NCI-H748 treated with DMSO at 0.1 percent for 48 hours (cell line): ENCODE measurements at regions not wholly inside any gene's neighbourhood (a gene's known extent, or its start where the extent isn't known, plus 50 kb on each side); places are given as distances from the start of the nearest gene placed in this dataset.
"Not testable (repeated sequence)": the region's sequence is repeated elsewhere in the genome, so short reads cannot be mapped to it uniquely, and the experiment has no call there.

ENCODE experiments used
- DNase-seq: peaks from one replicate; lab custom pipeline; 2025; lab: John Stamatoyannopoulos, UW

DNA sequence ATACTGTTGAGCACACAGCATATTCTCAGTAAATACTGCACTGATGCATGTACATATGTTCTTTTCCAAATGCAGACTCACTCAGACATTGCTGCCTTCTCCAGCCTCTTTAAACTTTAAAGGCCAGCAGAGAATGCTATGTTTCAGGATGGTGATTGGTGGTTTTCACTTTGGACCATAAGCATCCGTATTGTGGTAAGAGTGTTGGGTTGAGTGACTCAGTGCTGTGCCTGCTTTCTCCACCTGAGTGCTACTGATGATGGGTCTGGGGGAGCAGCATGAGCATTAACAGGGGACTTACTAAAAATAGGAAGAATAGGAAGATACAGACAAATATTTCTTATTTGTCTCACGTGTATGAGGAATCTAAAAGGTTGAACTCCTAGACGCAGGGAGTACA lies 56.3 kb upstream of the ZNF92 start:
- no peak for DNase-seq

DNA sequence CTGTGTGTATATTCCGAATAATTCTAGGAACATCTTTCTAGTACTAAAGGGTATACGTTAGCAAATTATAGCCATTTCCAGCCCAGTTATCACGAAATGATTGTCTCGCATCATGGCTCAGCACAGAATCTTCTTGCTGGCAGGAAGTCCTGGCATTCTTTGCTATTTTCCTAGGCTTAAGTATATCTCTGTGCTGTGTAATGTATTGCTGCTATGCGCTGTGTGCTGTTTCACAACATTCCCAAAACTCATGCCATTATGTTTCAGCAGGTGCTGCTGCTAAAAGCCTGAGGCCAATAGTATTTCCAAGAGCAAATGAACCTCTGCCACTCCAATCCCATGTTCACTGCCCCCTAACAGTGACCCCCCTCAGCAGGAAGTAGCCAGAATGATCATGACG lies 62.9 kb upstream of the ZNF92 start:
- no peak for DNase-seq

DNA sequence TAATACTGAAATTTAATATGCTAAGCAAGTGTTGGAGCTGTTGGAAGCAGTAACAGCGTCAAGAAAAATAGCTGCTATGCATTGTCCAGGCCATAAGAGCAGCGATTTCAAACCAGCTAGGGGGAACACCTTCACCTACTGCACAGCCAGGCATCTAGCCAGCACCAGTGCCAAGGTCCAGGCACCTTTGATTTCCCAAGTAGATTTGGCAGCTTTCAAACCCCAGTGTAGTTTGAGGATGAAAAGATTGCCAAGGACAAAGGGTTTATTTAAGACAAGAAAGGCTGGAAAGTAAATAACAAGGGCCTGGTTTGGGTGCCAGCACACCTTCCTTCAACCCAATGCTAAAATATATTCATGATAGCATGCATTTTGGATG lies 65.4 kb upstream of the ZNF92 start:
- DNase-seq: no peak

DNA sequence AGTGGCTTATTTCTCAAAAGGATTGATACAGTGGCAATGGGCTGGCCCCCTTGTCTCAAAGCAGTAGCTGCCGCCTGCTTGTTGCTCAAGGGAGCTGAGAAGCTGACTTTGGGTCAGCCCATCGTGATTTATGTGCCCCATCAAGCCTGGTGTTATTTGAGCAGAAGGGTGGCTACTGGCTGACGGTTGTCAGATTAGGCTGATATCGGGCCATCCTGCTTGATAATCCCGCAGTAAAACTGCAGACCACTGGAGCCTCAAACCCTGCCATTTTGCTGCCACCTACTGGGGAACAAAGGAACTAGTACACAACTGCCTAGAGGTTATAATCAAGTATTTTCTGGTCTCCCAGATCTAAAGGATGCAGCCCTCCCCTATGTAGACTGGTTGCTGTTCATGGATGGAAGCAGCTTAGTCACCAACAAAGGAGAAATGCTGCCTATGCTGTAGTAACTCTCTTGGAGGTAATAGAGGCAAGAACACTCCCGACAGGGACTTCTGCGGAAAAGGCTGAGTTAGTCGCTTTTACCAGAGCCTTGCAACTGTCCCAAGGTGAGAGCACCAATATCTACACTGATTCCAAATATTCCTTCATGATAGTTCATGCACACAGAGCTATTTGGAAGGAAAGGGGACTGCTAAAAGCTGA lies 65.9 kb upstream of the ZNF92 start:
- DNase-seq: peak; percentile 70

DNA sequence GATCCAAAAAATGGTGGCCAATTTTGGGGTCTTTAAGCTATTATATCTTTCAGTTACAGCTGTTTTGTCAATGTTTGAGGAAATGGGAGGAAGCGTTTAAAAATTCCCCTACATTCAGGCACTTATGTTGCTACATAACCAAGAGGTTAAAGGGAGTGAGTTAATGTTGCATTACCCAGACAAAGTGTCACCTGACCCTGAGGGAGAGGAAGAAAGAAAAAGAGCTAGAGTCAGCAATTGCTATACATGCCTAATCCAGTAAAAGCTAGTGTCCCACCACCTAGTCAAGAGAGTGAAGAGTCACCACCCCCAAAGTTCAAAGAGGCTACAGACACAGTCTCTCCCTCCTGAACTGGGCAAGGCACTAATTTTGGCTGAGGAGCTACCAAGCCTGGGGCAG lies 69.5 kb upstream of the ZNF92 start:
- DNase-seq: no peak

DNA sequence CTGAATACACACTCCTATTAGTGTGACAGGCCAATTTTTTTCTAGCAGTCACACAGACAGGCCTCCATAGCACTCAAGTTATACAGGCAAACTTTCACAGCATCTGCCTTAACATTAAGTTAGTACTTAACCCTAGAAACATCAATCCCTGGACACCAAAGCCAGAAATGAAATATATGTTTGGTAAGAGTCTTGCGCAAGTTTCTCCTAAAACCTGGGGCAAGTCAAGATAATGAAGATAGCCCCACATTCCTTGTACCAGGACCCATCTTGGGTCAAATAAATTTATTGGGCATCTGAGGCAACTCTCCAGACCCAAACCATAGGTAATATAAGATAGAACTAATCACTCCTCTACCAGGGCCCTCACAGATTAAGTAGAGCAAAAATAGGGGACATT lies 70.8 kb upstream of the ZNF92 start:
- no peak for DNase-seq

DNA sequence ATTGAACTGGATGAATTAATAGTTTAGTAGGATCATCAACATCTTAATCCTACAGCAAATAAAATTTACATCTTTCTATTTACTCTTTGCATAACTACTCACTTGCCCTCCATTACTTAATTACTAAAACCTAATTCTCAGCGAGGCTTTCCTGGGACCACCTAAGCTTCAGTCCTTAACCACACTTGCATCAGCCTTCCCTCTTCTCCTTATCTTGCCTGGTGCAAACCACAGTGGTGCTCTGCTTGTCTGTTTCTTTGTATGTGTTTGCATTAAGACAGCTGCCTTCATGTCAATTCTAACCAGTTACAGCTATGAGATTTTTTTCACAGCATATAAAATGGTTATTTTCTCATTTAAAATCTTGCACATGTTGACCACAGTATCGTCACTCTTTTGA lies 72.6 kb upstream of the ZNF92 start:
- no peak for DNase-seq

DNA sequence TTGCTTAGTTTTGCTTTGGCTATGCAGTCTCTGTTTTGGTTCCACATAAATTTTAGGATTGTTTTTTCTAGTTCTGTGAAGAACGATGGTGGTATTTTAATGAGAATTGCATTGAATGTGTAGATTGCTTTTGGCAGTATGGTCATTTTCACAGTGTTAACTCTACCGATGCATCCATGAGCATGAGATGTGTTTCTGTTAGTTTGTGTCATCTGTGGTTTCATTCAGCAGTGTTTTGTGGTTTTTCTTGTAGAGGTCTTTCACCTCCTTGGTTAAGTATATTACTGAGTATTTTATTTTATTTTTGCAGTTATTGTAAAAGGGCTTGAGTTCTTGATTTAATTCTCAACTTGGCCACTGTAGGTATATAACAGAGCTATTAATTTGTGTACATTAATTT lies 78.2 kb upstream of the ZNF92 start:
- DNase-seq: no peak

DNA sequence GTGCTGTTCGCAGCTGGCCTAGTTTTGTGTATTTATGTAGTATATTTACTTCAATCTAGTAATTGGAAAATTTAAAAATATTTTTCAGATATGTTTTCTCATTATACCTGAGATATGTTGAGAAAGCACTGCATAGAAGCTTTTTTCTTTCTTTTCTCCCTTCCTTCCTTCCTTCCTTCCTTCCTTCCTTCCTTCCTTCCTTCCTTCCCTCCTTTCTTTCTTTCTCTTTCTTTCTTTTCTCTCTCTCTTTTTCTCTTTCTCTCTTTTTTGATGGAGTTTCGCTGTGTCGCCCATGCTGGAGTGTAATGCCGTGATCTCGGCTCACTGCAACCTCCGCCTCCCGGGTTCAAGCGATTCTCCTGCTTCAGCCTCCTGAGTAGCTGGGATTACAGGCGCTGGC lies 83.3 kb upstream of the ZNF92 start:
- DNase-seq: not testable (repeated sequence)

DNA sequence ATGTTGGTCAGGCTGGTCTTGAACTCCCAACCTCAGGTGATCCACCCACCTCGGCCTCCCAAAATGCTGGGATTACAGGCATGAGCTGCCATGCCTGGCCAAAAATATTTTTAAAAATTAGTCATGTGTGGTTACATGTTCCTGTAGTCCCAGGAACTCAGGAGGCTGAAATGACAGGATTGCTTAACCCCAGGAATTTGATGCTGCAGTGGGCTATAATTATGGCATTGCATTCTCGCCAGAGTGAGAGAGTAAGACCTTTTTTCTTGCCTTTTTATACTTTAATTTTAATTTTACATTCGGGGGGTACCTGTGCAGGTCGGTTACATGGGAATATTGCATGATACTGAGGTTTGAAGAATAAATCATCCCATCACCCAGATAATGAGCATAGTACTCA lies 86.6 kb upstream of the ZNF92 start:
- DNase-seq: no peak

DNA sequence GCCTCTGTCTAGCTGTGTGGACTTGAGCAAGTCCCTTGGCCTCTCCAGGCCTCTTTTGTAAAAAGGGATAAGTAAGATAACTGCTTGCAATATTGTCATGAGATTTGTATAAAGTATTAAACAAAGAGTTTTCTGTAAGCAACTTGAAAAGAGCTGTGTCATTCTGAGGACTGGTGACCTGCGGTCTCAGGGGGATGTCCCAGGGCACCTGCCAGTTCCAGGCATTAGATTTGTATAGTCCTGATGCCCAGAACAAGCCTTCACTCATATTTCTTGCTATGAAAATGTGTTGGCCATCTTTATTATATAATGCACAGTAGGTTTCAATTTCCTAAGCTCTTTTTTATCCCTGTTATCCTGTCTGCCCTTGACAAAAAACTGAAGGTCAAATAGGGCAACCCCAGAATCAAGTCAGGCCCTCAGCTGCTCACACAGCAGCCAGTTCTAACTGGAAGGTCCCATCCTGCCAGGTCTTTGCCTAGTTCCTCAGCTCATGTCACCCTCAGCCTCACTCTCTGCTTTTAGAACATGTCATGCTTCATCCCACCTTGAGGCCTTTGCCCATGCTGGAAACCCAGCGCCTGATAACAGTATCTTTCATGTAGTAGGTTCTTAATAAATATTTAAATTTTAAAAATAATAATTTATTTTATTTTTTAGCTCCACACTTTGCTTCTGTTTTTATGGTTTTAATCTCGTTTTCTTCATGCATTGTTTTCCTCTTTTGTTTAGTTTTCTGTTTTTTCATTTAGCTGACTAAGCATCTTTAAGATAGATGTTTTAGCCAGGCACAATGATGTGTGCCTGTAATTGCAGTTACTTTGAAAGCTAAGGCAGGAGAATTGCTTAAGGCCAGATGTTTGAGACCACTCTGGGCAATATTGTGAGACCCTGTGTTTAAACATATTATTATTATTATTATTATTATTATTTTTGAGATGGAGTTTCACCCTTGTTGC lies 87.5 kb upstream of the ZNF92 start:
- DNase-seq: no peak

DNA sequence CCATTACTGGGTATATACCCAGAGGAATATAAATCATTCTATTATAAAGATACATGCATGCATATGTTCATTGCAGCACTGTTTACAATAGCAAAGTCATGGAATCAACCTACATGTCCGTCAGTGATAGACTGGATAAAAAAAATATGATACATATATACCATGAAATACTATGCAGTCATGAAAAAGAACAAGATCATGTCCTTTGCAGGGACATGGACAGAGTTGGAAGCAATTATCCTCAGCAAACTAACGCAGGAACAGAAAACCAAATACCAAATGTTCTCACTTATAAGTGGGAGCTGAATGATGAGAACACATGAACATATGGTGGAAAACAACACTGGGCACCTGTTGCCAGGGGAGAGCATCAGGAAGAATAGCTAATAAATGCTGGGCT lies 88.4 kb upstream of the ZNF92 start:
- not testable (repeated sequence) for DNase-seq

DNA sequence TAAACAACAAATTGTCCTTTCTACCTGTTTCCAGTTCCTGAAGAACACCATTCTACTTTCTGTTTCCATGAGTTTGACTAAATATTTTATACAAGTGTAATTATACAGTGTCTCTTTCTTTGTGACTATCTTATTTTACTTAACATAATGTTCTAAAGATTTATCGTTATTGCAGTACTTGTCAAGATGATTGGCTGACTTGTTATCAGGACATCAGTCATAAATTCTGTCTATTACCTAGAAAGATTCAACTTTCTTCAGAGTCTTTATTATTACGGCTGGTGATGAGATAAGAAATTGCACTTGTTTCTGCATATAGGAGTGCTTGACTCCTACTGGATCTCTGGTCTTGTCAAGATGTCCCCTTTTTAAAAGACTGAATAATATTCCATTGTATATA lies 93.9 kb upstream of the ZNF92 start:
- no peak for DNase-seq

DNA sequence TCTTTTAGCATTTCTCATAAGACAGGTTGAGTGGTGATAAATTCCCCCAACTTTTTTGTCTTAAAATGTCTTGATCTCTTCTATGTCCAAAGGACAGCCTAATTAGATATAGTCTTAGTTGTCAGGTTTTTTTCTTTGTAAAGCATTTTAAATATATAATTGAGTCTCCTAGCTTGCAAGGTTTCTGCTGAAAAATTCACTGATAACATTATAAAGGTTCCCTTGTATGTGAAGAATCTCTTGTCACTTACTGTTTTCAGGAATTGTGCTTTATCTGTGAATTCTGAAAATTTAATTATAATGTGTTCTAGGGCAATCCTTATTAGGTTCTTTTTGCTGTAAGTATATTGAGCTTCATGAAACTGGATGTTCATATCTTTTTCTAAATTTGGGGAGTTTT lies 96.8 kb upstream of the ZNF92 start:
- DNase-seq: no peak

DNA sequence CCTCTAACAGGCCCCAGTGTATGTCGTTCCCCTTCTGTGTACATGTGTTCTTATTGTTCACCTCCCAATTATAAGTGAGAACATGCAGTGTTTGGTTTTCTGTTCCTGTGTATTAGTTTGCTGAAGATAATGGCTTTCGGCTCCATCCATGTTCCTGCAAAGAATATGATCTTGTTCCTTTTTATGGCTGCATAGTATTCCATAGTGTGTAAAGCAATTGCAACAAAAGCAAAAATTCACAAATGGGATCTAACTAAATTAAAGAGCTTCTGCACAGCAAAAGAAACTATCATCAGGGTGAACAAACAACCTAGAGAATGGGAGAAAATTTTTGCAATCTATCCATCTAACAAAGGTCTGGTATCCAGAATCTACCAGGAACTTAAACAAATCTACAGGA lies 102.2 kb upstream of the ZNF92 start:
- not testable (repeated sequence) for DNase-seq

DNA sequence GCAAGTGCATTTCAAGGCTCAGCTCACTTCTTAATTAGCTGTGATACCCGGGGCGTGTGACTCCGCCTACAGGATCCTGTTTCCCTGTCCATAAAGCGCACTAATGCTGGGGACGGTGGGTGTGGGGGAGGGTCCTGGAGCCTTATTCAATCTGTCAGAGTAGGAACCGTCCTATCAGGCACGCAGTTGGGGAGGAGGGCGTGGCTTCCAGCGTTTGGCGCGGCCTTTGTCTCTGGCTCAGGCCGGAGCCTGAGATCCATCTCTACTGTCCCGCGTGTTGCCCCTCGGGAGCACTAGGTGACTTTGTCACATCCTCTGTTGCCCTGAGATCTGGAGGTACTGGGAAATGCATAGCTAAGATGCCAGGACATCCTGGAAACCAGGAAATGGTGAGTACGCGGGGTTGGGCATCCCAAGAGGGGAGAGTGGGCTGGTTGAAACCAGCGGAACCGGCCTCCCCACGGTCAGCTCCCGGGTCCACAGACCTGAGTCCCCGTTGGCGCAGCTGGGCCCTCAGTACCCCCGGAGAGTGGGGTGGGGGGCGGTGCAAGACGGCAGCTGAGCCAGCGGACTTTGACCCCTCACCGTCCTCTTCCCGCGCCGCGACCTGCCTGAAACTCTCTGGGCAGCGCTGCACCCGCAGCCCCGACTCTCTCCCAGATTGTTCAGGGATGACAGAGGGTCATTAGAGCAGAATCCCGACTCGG lies 104.4 kb upstream of the ZNF92 start:
- DNase-seq: peak; percentile 93

DNA sequence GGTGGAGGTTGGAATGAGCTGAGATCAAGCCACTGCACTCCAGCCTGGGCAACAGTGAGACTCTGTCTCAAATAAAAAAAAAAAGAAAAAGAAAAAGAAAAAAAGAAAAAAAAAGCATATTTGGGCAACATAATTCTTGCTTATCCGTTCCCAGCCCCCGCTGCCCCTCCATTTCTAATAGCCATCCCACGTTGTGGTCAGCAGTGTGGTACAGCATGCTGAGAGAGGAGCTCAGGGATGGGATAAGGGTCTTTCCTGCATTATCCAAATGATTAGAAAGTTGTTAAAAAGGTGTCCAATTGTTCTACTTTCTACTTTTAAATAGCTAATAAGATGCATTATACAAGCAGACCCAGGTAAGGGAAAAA lies 104.9 kb upstream of the ZNF92 start:
- DNase-seq: no peak

DNA sequence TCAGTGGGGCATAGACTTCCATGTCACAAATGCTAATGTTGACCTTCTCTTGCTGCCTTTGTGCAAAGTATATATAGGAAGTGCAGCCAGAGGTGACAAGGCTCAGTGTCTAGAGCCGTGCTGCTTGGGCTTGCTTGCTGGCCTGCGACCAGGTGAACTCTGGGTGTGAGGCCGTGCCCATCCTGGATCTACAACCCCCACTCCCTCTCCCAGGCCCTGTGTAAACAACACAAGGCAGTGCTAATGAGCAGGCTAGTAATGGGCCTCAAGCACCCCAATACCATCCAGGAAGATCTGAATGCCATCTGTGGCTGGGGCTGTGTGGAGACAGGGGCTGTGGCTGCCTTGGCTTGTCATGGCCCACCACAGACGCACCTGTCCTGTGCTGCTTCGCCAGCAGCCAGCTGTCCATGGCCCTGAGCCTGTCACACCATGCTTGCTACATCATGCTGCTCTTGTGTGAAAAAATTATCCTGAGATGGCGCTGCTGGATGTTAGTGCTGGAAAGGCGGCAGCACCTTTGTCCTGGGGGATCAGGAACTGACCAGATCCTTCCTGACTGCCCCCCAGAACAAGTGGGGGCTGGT lies 107.6 kb upstream of the ZNF92 start:
- no peak for DNase-seq

DNA sequence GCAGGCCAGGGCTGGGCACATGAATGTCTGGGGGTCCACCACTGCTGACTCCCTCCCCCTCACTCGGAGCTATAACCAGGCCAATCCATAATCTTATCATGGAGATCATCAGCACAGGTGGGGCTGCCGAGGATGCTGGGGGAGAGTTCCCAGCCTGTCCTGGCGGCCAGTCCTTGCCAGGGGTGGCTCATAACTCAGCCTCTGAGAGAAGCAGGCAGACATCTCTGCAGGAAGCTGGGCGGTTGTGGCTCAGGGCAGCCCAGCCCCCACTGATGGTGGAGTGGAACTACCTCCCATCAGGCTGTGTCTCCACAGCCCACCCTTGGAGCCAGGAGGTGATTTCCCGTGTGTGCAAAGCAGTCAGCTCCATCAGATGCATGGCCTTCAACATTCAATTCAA lies 109.4 kb upstream of the ZNF92 start:
- DNase-seq: no peak

DNA sequence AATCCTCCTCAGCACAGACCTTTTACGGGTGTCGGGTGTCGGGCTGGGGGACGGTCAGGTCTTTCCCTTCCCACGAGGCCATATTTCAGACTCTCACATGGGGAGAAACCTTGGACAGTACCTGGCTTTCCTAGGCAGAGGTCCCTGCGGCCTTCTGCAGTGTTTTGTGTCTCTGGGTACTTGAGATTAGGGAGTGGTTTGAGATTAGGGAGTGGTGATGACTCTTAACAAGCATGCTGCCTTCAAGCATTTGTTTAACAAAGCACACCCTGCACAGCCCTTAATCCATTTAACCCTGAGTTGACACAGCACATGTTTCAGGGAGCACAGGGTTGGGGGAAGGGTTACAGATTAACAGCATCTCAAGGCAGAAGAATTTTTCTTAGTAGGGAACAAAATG lies 113.0 kb upstream of the ZNF92 start:
- not testable (repeated sequence) for DNase-seq

DNA sequence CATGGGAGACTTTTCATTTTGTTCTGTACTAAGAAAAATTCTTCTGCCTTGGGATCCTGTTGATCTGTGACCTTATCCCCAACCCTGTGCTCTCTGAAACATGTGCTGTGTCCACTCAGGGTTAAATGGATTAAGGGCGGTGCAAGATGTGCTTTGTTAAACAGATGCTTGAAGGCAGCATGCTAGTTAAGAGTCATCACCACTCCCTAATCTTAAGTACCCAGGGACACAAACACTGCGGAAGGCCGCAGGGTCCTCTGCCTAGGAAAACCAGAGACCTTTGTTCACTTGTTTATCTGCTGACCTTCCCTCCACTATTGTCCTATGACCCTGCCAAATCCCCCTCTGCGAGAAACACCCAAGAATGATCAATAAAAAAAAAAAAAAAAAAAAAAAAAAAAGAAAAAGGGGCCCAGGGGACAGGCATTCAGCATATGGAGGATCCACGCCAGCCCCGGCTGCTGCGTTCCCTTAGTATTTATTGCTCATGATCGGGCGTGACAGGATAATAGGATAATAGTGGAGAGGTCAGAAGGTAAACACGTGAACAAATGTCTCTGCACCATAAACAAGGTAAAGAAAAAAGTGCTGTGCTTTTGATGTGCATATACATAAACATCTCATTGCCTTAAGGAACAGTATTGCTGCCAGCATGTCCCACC lies 113.7 kb upstream of the ZNF92 start:
- DNase-seq: not testable (repeated sequence)

DNA sequence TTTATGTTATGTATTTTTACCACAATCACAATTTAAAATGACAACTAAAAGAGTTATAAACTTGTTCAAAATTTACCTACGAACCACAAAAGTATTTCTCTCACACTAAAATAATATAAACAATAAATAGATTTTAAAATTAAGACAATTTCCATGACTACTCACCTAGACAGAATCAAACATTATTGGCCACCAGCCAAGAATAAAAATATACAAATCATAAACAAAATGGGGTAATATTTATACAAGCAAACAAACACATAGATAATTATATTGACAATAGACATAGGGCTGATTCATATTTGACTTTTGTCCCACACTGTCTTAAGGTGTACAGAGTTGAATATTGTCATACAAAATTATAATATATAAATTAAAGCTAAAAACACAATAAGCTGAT lies 119.6 kb upstream of the ZNF92 start:
- DNase-seq: no peak
